ENCODE measurements at regions not wholly inside any gene's neighbourhood (a gene's known extent, or its start where the extent isn't known, plus 50 kb on each side); places are given as distances from the start of the nearest gene placed in this dataset.

DNA sequence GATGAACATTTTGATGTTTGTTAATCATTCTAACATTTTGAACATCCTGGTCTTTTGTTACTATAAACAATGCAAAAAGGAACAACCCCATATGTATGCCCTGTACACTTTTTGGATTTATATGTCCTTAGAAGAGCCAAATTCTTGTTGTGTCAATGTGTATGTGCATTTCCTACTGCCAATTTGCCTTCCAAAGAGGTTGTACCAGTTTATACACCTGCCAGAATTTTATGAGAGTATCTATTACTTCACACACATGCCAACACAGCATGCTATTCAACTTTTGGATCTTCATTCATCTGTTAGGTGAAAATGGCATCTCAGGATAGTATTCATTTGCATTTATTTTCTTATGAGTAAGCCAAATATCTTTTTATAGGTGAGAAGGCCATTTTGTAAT, 162.0 kb upstream of the SEMA6A start:
- TF ChIP-seq EED (IDR thresholded peaks at IDR 0.05; ENCODE audit: low read depth): no peak
- TF ChIP-seq POLR2A (IDR thresholded peaks at IDR 0.05; ENCODE audit: low read depth, low read length): no peak
- TF ChIP-seq MYC (IDR thresholded peaks at IDR 0.05; ENCODE audit: insufficient read depth, insufficient read length, insufficient replicate concordance, low read length, severe bottlenecking): no peak
- TF ChIP-seq, protein P1, sequence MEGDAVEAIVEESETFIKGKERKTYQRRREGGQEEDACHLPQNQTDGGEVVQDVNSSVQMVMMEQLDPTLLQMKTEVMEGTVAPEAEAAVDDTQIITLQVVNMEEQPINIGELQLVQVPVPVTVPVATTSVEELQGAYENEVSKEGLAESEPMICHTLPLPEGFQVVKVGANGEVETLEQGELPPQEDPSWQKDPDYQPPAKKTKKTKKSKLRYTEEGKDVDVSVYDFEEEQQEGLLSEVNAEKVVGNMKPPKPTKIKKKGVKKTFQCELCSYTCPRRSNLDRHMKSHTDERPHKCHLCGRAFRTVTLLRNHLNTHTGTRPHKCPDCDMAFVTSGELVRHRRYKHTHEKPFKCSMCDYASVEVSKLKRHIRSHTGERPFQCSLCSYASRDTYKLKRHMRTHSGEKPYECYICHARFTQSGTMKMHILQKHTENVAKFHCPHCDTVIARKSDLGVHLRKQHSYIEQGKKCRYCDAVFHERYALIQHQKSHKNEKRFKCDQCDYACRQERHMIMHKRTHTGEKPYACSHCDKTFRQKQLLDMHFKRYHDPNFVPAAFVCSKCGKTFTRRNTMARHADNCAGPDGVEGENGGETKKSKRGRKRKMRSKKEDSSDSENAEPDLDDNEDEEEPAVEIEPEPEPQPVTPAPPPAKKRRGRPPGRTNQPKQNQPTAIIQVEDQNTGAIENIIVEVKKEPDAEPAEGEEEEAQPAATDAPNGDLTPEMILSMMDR (IDR thresholded peaks at IDR 0.05 in 2 of 3, conservative IDR thresholded peaks at IDR 0.05 in 1 of 3; ENCODE audit: control insufficient read depth in 2 of 3, extremely low read depth in 1 of 3, insufficient read depth in 1 of 3, low read depth in 3 of 3, low read length in 3 of 3): no peak
- TF ChIP-seq NFIC (IDR thresholded peaks at IDR 0.05; ENCODE audit: low read depth, low read length): no peak
- TF ChIP-seq RAD21 (IDR thresholded peaks at IDR 0.05; ENCODE audit: insufficient read depth, low read depth, low read length): no peak
- TF ChIP-seq, protein P2, sequence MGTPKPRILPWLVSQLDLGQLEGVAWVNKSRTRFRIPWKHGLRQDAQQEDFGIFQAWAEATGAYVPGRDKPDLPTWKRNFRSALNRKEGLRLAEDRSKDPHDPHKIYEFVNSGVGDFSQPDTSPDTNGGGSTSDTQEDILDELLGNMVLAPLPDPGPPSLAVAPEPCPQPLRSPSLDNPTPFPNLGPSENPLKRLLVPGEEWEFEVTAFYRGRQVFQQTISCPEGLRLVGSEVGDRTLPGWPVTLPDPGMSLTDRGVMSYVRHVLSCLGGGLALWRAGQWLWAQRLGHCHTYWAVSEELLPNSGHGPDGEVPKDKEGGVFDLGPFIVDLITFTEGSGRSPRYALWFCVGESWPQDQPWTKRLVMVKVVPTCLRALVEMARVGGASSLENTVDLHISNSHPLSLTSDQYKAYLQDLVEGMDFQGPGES (IDR thresholded peaks at IDR 0.05): no peak
- TF ChIP-seq POLR2AphosphoS5 (IDR thresholded peaks at IDR 0.05; ENCODE audit: low read length): no peak
- TF ChIP-seq, protein P3, sequence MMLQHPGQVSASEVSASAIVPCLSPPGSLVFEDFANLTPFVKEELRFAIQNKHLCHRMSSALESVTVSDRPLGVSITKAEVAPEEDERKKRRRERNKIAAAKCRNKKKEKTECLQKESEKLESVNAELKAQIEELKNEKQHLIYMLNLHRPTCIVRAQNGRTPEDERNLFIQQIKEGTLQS (IDR thresholded peaks at IDR 0.05; ENCODE audit: borderline replicate concordance, extremely low read depth, low read depth, low read length): no peak
- TF ChIP-seq MXI1 (IDR thresholded peaks at IDR 0.05; ENCODE audit: low read depth, low read length): no peak

Measured in GM12878 (cell line).